RWPE2 (cell line): ENCODE measurements at regions not wholly inside any gene's neighbourhood (a gene's known extent, or its start where the extent isn't known, plus 50 kb on each side); places are given as distances from the start of the nearest gene placed in this dataset.

Experiments used
- ATAC-seq: fragments of 200-7000 bp; cut with Tn5 transposase; 3 replicates; pipeline ENCODE4 v1.9.1; 2021; ENCODE audit warnings: low read depth
- DNase-seq: peaks from one replicate; pipeline ENCODE4 v3.0.0-alpha.2; 2020; ENCODE audit warnings: low spot score
- H3K27ac ChIP-seq: fragments of 450-650 bp; 2 replicates; pipeline ENCODE4 v1.5.1; 2017; ENCODE audit warnings: mild to moderate bottlenecking; ENCODE audit not compliant: poor library complexity, severe bottlenecking
- H3K27me3 ChIP-seq: fragments of 250-450 bp; sonication (Bioruptor Pico); 2 replicates; pipeline ENCODE4 v1.5.1; 2021; ENCODE audit warnings: mild to moderate bottlenecking, moderate library complexity; ENCODE audit not compliant: insufficient read depth, poor library complexity, severe bottlenecking
- H3K36me3 ChIP-seq: fragments of 250-450 bp; sonication (Bioruptor Pico); 2 replicates; pipeline ENCODE4 v1.5.1; 2020; ENCODE audit warnings: low read depth, mild to moderate bottlenecking, moderate library complexity
- H3K4me1 ChIP-seq: fragments of 250-450 bp; sonication (Bioruptor Pico); 2 replicates; pipeline ENCODE4 v1.5.1; 2021; ENCODE audit warnings: mild to moderate bottlenecking, moderate library complexity; ENCODE audit not compliant: insufficient read depth, poor library complexity, severe bottlenecking
- H3K4me3 ChIP-seq: fragments of 250-450 bp; sonication (Bioruptor Pico); 2 replicates; pipeline ENCODE4 v1.5.1; 2021; ENCODE audit warnings: mild to moderate bottlenecking, moderate library complexity; ENCODE audit not compliant: severe bottlenecking
- H3K9me3 ChIP-seq: fragments of 250-450 bp; sonication (Bioruptor Pico); 2 replicates; pipeline ENCODE4 v1.5.1; 2021; ENCODE audit warnings: mild to moderate bottlenecking, moderate library complexity; ENCODE audit not compliant: severe bottlenecking
- TF ChIP-seq, protein P1 (sequence below): fragments of 450-650 bp; IDR thresholded peaks from one replicate; pipeline ENCODE4 v1.5.1; 2017; ENCODE audit warnings: mild to moderate bottlenecking, moderate library complexity; ENCODE audit not compliant: poor library complexity, severe bottlenecking

DNA sequence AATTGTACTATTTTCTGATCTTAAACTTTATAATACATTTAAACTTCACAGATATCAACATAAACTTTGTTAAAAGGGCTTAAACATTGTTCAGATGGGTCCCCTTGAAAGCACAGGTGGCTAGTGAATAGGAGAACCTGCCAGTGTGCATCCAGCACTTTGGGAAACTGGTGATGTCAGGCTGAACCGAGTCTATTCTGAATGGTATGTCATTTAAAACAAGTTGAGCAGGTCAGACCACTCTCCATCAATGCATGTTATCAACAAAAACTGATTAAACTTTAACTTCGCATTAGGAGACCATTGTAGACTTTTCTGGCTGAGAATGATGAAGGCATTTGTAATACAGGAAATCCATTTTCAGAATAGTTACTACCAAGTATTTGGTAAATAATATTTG is 50.1 kb upstream of the FREM2 start:
- H3K27ac ChIP-seq: no peak overlapping the region
- H3K36me3 ChIP-seq: no peaks in the 10 kb centered on the region
- H3K9me3 ChIP-seq: no peaks in the 10 kb centered on the region
- no peaks in the 10 kb centered on the region for H3K27me3 ChIP-seq
- TF ChIP-seq, protein P1, sequence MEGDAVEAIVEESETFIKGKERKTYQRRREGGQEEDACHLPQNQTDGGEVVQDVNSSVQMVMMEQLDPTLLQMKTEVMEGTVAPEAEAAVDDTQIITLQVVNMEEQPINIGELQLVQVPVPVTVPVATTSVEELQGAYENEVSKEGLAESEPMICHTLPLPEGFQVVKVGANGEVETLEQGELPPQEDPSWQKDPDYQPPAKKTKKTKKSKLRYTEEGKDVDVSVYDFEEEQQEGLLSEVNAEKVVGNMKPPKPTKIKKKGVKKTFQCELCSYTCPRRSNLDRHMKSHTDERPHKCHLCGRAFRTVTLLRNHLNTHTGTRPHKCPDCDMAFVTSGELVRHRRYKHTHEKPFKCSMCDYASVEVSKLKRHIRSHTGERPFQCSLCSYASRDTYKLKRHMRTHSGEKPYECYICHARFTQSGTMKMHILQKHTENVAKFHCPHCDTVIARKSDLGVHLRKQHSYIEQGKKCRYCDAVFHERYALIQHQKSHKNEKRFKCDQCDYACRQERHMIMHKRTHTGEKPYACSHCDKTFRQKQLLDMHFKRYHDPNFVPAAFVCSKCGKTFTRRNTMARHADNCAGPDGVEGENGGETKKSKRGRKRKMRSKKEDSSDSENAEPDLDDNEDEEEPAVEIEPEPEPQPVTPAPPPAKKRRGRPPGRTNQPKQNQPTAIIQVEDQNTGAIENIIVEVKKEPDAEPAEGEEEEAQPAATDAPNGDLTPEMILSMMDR: no peak
- no peak overlapping the region for H3K4me3 ChIP-seq
- H3K4me1 ChIP-seq: no peaks in the 10 kb centered on the region
- DNase-seq (no peak), ATAC-seq (no peak)
